NCI-H146 treated with DMSO at 0.1 percent for 48 hours (cell line): ENCODE measurements at regions not wholly inside any gene's neighbourhood (a gene's known extent, or its start where the extent isn't known, plus 50 kb on each side); places are given as distances from the start of the nearest gene placed in this dataset.

Experiments
- DNase-seq: peaks from one replicate; lab custom pipeline; 2025; ENCODE audit not compliant: unreplicated experiment; lab: John Stamatoyannopoulos, UW

DNA sequence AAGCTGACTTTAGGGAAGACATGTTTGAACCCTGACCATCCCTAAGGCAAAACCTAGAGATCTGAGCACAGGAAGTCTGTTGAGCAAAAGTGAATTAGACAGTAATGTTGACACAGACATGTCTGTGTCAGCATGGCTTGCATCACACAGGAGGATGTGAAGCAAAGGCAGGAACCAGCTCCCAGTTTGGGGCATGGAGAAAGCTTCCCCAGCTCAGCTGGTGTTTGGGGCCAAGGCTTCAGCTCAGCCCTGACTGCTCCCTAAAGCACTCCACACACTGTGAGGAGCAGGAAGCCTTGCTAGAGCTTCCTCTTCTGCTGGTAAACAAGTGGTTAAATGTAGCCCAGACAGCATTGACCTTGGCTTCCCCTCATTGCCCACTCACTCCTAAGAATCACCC lies 153.8 kb upstream of the UBL3 start:
- DNase-seq, result no peak

DNA sequence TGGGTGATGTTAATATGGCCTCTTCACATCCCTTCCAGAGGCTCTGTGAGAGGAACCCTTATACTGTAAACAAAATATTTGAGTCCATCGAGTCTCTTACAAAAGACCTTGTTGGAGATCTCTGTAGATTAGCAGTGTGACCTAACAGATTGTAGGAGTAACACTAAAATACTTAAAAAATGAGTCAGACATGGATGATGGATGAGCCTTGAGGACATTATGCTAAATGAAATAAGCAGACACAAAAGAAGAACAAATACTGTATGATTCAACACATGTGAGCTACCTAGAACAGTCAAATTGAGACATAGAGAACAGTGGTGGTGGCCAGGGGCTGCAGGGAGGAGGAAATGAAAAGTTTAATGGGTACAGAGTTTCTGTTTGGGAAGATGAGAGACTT lies 152.2 kb upstream of the UBL3 start:
- DNase-seq, result no peak

DNA sequence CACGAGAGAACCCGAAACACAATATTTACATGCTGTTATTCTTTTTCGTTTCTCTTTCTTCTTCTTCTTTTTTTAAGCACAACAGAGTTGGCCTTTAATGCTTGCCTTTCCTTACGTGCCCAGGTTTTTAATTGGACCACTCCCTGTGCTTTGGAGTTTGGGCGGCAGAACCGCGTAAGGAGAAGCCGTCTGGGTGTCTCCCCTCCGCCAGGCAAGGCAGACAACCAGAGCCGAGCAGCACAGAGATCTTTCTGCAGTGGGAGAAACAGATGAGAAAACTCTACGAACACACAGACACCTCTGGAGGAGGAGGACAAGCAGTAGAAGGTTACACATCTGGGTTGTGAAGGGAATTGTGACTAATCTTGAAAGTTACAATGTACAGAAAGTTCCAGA lies 150.0 kb upstream of the UBL3 start:
- no peak for DNase-seq

DNA sequence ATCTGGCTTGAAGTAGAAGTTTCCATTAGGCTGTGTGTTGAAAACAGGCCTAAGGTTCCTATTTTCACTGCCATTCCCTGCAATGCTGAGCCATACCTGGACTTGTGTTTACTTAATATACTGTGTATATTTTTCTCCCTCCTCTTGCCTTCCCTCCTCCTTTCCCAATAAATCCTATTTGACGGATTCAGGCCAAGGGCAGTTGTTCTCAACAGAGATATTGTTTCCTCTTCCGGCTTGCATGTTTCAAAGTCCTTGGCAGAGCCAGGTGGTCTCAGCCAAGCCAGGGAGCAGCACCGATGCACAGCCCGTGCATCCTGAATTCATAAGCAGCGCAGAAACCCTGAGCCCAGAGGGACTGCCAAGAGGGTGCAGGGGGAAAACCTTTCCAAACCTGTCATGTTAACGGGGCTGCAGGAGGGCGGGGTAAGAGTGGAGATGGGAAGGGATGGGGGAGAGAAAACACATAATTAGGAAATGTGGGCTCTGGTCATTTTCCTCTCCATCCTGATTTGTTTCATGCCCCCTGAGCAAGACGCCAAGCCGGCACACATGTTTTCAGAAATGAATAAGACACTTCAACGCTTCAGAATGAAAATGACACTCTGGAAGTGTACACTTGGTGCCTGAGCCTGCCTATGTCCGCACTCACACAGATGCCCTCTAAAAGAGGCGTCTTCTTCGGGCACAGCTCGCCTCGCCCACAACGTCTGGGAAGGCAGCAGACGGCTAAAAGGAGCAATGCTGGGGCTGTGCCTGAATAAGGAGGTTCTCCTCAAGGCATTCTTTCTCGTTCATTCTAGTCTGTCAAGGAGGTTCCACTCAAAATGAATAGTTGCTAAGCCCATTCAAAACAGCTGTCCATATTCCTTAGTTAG lies 149.3 kb upstream of the UBL3 start:
- no peak for DNase-seq

DNA sequence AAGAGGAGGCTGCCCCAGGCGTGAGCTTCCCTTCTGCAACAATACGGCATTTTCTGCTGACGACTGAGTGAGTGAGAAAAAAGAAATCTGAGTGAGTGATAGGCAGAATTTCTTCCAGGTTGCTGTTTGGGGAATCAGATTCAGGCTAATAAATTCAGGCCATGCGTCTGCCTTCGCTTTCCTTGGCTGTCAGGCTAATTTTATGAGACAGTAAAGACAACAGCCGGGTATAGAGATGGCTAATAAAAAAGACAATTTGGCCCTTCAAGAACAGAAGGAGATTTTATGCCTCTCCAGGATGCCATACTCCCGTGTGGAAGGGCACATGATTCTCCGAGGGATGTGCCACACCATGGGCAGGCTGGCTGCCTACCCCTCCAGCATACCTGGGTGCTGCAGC lies 145.9 kb upstream of the UBL3 start:
- DNase-seq, result no peak

DNA sequence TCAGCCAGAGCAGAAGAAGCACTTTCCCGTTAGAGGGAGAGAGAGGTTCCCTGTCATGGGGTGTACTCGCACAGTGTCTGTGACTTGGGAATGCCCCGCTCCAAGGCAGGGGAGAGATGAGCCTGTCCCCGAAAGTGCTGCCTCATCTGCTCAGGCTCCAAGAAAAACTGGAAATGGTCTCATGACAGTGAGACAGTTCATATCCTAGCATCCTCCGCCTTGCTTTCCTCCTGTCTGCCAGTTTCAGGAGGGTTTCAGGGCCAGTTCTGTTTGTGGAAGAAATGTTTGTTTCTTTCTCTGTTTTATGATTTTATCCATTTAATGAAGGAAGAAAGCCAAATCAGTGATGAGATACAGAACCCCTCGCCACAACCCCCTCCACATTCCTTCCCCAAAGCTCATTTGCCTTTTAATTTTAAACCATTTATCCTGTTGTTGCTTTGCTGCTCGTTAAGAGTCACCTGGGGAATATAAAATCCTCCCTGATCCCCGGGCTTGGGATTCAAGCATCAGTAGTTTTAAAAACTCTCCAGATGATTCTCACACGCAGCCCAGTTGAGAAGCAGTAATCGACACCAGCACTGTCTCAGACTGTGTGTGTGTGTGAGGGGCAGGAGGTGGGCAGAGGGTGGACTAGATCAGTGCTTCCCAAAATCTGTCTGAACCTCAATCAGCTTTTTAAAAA lies 144.6 kb upstream of the UBL3 start:
- no peak for DNase-seq

DNA sequence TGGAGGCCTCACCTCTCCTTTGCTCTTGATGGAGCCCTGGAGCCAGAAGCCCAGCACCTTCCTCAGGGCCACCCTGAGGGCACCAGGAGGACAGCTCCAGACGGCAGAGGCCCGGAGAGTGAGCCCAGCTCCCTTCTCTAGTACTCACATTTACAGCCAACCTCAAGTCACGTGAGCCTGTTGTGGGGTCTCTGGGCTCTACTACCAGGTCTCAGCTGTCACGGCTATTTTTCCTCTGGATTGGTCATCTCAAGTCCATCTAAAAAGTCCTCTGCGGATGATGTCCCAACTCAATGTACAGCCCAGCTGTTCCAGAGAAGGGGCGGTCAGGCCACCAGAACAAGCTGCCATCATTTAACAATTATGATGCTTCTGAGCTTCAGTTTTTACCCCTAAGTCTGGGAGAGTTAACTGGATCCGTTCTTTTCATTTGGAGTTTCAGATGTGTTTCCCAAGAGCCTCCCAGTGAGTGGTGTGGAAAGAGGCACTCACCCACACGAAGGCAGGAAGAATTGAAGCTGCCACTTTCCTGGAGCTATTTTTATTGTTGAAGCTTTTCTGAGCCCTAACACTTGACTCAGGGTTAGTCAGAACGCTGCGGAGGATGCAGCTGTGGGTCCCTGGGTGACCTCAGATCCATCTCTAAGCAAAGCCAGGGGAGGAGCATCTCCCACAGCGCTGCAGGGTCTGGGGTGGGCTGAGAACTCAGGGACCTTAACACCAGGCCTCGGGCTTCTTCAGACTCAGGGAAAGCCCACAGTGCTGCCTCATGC lies 143.5 kb upstream of the UBL3 start:
- no peak for DNase-seq

DNA sequence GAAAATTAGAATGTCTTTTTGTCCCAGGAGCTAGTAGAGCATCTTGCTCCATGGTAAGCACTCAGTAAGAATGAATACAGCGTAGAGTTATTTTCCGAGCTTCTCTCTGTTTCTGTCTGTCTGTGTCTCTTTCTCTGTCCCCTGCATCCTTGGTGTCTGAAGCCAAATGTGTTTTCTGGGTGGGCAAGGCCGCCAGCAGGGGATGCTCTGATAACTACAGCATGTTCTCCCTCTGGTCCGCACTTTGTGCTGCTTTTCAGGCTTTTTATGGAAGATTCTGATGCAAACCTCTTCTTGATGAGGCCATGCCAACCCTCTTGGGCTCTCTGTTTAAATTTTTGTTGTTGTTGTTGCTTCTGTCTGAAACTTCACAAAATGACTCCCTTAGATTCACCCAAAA lies 142.8 kb upstream of the UBL3 start:
- DNase-seq, result no peak

DNA sequence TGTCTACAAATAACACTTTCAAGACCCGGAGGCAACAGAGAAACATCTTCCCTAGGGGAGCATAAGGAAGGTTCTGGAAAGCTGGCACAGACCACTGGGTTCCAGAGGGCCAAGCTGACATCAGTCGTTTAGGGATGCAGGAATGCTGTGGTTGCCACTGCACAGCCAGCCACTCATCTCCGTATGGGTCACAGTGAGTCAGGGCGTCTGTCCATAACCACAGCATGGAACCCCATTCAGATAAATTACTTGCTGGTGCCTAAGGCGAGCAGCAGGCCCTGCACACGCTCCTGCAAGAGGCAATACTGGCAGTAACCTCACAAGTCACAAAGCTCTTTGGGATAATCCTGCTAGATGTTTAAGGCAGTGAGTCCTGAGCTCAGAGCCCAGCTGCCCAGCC lies 140.9 kb upstream of the UBL3 start:
- DNase-seq, result no peak

DNA sequence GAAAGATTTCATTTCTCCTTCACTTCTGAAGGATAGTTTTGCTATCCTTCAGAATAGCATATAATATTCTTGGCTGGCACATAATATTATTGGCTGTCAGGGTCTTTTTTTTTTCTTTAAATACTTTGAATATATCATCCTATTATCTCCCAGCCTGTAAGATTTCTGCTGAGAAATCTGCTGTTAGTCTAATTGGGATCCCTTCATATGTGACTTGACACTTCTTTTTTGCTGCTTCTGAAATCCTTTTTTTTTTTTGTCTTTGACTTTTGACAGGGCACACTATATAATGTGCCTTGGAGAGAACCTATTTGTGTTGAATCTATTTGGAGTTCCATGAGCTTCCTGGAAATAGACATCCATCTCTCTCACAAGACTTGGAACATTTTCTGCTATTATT lies 136.9 kb upstream of the UBL3 start:
- DNase-seq, result no peak

DNA sequence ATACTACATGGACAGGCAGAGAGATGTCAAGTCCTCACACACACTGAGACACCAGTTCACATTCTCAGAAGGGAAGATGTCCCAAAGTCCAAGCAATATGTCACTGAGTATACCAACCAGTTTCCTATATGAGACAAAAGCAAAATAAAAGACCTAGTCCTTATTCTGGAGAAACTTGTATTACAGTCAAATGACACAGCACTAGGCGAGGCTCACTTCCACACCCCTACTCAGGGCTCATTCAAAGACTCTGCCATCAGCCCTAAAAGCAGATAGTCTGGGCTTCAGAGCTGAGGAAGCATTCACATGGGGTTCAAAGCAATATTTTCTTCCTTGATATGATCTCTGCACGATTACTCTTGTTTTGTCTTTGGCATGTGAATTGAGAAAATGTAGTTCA lies 129.9 kb upstream of the UBL3 start:
- no peak for DNase-seq

DNA sequence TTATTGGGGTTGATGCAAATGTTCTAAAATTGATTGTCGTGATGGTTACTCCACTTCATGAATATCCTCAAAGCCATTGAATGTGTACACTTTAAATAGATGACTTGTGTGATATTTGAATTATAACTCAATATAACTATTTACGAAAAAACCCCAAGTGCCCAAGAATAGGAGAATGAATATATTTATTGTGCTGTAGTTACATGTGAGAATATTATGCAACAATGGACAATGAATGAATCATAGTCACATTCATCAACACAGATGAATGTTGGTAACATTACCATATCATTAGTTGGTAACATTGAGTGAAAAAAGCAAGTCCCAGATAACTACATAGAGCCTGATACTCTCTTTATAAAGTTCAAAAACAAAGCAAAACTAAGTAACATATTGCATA lies 127.8 kb upstream of the UBL3 start:
- no peak for DNase-seq

DNA sequence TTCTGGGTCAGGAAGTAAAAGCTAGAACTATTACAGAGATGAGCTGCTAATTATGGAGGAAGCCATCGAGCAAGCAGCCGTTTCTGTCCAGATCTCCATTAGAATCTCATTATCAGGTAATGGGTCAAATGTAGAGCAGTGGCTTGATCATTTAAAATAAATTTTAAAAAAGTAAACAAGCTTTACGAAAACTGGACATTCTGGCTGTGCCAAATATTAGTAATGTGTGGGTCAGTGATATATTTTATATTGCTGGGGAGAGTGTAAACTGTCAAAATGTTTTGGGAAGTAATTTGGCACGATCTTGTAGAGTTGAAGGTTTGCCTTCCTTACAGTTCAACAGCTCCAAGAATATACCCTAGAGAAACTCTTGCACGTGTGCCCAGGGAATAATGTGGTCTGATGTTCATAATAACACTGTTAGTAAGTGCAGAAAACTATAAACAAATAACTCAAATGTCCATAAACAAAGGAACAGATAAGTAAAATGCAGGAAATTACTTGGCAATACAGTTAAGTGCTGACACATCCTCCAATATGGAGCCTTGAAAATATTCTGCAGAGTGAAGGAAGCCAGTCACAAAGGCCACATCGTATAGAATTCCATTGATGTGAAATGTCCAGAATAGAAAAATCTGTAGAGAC lies 127.2 kb upstream of the UBL3 start:
- DNase-seq, result no peak

DNA sequence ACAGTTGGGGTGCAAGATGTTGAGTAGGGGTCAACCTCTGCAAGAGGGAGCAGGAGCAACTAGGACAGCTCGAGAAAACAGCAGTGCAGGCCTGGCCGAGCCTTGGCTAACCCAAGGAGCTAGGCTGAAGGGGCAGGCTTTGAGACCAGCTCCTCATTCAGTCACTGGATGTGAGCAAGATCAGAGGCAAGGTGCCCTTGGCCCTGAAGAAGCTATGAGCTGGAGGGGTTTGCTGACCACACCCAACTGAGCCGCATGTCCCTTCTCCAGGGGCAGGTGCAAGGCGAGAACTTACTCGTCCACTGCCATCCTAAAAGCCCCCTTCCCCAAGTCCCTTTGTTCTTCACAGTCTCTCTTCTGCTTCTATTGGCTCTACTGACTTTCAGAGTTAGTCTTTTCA lies 126.1 kb upstream of the UBL3 start:
- DNase-seq, result no peak

DNA sequence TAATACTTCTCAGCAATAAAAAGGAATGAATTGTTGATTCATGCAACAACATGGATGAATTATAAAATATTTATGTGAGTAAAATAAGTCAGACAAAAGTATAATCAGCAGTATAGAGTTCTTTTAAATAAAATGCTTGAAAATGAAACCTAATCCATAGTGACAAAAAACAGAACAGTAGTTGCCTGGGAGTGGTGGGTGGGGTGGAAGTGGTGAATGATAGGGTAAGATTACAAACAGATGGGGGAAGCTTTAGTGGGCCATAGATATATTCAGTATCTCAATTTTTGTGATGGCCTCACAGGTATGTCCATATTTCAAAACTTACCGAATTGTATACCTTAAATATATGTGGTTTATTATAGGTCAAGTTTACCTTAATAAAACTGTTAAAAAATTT lies 124.9 kb upstream of the UBL3 start:
- no peak for DNase-seq

DNA sequence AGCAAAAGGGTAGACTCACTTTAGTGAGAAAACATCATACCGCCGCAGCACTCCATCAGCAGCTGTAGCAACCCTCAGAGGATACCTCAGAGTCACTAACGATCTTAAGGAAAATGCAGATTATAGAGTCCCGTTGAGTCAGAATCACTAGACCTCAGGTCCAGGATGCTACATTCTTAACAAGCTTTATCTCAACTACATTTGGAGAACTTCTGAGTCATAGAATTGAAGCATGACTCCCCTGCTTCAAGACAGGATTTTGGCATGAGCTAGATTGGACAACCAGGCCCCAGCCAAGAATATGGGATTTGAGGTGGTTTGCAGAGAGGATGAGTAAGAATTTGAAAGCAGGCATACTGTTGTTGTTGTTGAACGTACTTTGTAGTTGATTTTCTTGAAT lies 118.9 kb upstream of the UBL3 start:
- no peak for DNase-seq

DNA sequence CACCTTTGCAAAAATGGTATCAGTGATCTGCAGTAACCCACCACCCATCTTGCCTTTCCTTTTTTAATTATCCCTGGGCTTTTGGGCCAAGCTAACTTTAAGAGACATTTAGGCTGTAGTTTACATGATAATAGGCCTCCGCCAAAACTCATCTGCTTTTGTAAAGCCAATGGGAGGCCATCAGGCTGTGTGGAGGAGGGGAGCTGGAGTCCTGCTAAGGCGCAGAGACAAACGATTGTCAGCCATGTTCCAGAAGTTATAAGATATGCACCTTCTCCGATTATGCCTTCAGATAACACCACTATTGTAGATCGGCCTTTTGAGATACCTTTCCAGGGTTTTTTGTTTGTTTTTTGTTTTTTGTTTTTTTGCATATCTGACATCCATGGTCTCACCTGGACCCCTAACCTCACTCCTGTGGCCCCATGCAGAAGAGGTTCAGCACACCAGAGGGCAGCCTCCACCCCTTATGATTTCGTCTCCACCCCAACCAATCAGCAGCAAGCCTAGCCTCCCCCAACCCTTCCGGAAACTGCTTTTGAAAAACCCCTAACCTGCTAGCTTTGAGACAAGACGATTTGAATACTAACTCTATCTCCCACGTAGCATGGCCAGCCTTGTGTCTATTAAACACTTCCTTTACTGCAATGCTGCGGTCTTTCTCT lies 113.9 kb upstream of the UBL3 start:
- DNase-seq, result no peak

DNA sequence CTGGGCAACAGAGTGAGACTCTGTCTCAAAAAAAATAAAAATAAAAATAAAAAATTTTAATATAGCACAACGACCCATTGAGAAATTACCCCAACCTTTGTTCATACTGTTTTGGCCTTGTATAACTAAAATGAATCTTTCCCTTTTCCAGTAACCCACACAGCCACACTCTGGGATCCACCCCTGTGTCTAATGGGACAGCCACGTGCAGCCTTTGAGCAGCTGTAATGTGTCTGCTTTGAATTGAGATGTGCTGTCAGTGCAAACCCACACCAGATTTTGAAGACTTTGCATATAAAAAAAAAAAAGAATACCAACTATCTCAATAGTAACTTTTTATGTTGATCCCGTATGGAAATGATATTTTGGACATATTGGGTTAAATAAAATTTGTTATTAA lies 112.7 kb upstream of the UBL3 start:
- DNase-seq, result no peak

DNA sequence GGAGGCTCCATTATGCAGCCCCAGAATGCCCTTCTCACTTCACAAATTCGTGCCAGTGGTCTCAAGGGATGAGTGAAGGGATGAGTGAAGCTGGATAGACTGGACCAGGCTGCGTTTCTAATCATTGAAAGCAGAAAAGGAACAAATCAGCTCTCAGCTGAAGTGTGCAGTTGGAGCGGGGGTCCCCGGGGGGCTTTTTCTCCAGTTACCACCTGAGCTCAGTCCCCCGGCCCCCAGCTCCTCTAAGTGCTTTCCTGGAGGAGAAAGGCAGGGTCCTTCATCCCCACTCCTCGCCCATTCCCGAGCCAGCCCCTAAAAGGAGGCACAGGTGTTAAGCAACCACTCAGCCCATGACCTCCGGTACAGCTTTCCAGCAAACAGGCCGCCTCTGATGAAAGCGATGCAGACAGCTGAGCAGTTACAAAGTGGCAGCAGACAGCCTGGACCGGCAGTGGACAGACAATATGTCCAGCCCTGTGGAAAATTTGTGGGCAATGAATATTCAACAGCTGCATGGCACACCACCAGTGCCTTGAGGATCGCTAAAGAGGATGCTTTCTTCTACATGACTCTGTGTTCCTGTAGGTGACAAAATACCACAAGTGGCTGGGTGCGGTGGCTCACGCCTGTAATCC lies 110.7 kb upstream of the UBL3 start:
- DNase-seq, result no peak

DNA sequence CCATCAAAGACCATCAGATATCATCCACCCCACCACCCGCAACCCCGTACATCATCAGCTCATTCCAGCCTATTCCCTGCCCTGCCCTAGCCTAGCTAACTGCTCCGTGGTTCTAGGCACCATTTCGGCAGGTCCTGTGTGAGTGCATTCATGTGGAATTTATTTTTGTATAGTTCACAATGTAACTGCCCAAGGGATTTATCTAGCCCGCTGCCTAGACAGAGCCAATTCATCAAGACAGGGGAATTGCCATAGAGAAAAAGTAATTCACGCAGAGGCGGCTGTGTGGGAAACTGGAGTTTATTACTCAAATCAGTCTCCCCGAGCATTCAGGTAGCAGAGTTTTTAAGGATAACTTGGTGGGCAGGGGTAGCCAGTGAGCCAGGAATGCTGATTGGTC lies 109.2 kb upstream of the UBL3 start:
- DNase-seq, result no peak

DNA sequence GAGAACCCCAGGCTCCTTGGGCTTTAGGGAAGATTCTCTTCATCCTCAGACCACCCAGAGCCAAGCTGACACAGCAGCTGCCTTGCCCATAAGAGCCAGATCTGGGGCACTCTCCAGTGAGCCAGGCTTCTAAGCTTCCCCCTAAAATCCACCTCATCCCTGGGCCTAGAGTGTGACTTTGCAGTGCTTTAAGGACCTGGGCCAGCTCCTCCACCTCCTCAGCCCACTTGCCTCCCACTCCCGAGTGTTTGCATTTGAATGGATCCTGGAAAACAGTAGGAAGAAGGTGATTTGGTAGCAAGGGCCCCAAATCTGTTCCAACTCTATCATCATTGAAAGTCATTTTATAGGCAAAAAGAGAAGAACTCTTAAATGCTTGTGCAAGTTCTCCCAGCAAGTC lies 108.7 kb upstream of the UBL3 start:
- no peak for DNase-seq
